ENCODE measurements at regions not wholly inside any gene's neighbourhood (a gene's known extent, or its start where the extent isn't known, plus 50 kb on each side); places are given as distances from the start of the nearest gene placed in this dataset.

DNA sequence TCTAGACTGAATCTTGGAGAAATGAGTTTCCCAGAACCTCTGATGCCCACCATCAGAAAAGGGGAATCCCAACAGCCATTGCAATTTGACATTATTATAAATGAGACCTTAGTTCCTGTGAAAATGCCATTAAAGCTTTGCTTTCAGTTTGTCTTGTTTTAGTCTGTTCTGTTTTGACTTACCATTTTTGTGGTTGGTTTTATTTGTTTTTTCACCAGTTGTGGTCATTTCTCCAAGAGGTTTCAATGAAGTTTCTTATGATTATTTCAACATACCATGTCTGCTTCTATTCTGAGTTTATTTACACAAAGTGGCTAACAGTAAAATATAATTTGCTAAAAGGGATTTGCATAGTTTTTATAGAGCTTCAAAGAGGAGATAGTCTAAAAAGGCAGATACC, 175.0 kb upstream of the MCTP2 start:
- TF ChIP-seq POLR2A (IDR thresholded peaks at IDR 0.05; ENCODE audit: low read length) = no peak
- TF ChIP-seq GATA1 (IDR thresholded peaks at IDR 0.05; ENCODE audit: low read depth, low read length) = no peak

All from erythroblast (primary cell).